HUDEP-2 (cell line): ENCODE measurements at regions not wholly inside any gene's neighbourhood (a gene's known extent, or its start where the extent isn't known, plus 50 kb on each side); places are given as distances from the start of the nearest gene placed in this dataset.
"Not testable (repeated sequence)": the region's sequence is repeated elsewhere in the genome, so short reads cannot be mapped to it uniquely, and the experiment has no call there.

Source experiments
- DNase-seq, 76 experiments: peaks; one replicate each; lab custom pipeline; 2025; ENCODE audit not compliant: unreplicated experiment in 76 of 76; lab: John Stamatoyannopoulos, UW

DNA sequence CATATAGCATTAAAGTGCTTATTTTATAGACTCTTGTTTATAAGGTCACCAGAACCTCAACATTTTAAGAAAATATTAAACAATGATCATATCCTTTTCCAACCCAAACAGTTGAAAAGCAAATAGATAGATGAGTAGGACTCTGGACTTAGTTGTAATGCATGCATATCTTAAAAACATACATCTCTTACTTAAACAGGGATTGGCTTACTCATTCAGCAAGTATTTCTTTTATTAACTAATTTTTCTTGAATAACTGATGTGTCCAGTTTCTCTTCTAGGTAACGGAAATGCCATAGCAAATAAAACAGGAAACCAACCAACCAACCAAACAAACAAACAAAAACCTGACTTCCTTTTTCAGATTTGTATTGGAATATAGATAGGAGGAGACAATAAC is 70.9 kb upstream of the NBPF4 start:
- DNase-seq = no peak

DNA sequence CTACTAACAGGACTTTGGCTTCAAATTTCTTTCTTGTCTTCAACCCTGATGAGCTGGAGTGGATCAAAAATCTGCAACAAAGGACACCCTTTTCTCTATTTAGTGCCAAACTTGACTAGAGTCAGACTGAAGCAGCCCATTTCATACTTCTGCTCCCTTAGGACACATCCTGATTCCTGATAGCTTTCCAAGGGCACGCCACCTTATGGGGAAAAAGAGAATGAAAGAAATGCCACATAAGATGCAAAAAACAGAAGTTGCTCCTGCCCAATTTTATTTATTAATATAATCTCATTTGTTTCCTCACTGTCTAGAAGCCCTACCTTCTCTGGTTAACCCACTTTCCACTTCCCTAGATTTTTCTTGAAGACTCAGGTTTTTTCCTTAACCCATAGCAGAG is 72.7 kb upstream of the NBPF4 start:
- DNase-seq = no peak

DNA sequence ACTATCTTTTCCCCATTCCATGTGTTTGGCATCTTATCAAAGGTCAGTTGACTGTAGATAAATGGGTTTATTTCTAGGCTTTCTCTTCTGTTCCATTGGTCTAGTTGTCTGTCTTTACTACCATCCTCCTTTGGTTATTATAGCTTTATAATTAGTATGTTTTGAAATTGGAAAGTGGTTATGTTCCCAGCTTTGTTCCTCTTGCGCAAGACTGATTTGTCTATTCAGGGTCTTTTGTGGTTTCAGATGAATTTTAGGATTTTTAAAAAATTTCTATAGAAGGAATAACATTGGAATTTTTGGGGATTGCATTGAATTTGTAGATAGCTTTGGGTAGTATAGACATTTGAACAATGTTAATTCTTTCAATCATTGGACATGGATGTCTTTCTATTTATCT is 77.0 kb upstream of the NBPF4 start:
- no peak for DNase-seq

DNA sequence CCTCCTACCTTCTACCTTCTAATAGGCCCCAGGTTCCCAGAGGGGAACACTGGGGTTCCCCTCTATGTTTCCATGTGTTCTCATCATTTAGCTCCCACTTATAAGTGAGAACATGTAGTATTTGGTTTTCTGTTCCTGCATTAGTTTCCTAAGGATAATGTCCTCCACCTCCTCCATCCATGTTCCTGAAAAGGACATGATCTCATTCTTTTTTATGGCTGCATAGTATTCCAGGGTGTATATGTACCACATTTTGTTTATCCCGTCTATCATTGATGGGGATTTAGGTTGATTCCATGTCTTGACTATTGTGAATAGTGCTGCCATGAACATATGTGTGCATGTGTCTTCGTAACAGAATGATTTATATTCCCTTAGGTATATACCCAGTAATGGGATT is 81.5 kb upstream of the NBPF4 start:
- DNase-seq = not testable (repeated sequence)

DNA sequence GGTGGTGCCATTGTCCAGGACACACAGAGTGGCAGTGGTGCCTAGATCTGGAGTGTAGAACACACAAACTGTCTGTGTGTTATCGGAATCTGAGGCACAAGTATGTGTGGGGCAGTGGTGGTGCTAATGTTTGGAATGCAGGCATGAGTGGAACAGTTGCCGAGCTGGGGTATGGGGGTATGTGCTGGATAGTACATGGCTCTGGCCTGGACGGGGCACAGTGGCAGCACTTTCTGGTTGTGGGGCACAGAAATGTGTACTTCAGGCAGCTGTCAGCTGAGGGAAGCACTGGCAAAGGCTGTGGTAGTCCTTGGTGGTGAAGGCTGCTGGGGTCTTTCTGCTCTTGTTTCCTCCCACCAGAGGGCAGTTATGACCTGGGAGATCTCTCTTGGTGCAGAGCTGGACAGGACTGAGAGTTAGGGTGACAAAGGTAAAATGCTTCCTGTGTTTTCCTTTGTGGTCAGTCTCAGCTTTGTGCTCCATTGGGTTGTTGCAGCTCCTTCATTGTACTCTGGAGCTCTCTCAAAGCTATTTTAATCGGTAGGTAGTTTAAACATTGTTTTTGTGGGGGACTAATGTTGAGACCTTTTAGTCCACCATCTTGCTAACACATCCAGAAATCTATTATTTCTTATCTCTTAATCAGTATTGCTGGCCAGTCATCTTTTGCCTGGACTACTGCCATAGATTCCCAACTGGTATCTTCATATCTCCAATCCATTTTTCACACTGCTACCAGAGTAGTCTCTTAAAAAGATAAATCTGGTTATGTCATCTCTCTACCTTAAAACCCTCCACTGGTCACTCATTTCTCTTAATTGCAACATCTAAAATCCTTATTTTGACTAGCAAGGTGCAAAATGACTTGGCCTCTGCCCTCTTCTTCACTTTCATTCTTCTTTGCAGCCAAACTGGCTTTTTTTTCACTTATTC is 83.9 kb upstream of the NBPF4 start:
- DNase-seq = peak in 4 of 76 experiments; percentile 3 to 20 (median 9)

DNA sequence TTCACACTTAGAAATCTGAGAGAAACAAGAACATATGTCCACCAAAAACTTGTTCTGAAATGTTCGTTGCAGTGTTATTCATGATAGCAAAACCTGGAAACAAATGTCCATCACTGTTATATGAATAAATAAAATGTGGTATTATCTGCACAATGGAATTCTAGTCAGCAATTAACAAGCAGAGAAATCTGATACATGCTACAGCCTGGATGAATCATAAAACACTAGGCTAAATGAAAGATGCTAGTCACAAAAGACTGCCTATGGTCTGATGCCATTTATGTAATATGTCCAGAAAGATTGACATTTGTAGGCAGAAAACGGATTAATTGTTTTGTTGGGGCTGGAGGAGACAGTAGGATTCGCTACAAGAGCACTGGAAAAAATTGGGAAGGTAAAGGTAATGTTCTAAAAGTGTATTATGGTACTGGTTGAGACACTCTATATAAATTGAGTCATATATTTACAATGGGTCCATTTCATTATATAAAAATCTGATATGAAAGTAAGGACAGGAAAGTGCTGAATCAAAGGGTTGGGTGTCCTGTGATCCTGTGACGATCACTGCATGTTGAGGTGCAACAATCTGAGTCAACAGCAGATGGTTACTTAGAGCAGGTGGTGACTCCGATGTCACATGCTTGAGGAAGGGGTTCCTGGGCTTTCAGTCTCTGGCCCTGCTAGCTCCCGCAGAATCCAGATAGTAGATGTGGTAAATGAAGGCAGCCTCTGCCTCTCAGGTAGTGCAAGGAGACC is 102.1 kb upstream of the NBPF4 start:
- DNase-seq = no peak

DNA sequence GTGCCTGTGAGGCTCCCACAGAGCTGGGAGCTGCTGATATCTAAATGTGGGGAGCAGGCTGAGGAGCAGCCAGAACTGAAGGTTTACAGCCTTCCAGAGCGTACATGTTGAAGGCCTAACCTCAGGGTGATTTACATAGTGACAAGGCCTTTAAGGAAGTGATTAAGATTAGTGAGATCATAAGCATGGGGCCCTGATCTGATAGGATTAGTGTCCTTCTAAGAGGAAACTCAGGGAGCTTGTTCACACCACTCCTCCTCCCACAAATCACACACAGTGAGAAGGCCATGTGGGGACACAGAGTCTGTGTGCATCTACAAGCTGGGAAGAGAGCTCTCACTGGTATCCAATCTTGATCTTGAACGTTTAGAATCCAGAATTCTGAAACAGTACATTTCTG is 92.3 kb upstream of the NBPF6 start:
- DNase-seq = no peak

DNA sequence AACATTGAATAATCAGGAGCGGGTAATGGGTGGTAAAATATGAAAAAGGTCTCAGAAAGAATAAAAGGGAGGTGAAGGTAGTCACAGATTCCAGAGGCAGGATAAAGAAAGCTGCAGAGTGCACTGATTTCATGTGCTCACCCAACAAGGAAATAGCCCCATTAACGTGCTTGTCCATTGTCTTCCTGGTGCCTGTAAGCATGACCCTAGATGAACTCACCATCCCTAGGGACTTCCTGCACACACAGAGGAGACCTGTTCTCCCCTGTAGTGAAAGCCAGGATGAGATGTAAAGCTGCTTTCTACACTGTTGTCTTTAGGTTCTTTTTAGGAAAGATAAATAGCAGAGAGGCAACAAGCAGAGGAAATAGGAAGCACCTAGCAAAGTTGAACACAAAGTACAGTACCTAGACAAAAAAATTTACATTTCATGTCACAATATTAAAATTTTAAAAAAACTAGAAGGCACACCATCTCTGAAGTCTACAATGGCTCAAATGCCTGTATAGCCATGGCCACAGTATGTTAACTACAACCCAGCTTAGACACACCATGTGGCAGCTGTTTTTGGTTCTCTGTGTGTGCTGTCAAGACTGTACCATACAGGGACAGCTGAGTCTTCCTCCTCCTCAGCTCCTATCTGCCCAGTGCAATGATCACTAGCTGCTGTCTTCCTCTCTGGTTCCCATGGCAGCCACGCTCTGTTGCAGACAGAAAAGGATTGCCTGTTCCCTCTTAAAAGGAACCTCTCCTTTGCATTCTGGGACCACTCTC is 69.9 kb upstream of the NBPF6 start:
- not testable (repeated sequence) for DNase-seq
